Adipocyte (in vitro differentiated cells): ENCODE measurements at regions not wholly inside any gene's neighbourhood (a gene's known extent, or its start where the extent isn't known, plus 50 kb on each side); places are given as distances from the start of the nearest gene placed in this dataset.

Source experiments
- DNase-seq: peaks from one replicate; pipeline ENCODE4 v3.0.0-alpha.2; 2015; ENCODE audit warnings: low read depth
- H3K27me3 ChIP-seq: replicated peaks from 2 replicates; pipeline ENCODE4 v1.7.0; 2013; ENCODE audit warnings: mild to moderate bottlenecking, low read length, moderate library complexity; ENCODE audit not compliant: control insufficient read depth, insufficient read depth
- H3K36me3 ChIP-seq: 2 replicates; pipeline ENCODE4 v1.7.0; 2013; ENCODE audit warnings: low read length, mild to moderate bottlenecking, moderate library complexity; ENCODE audit not compliant: control insufficient read depth, insufficient read depth, severe bottlenecking
- H3K4me1 ChIP-seq: 2 replicates; pipeline ENCODE4 v1.7.0; 2013; ENCODE audit warnings: mild to moderate bottlenecking, low read length, moderate library complexity; ENCODE audit not compliant: control insufficient read depth, insufficient read depth
- H3K4me3 ChIP-seq: 2 replicates; pipeline ENCODE4 v1.7.0; 2013; ENCODE audit warnings: mild to moderate bottlenecking, low read length, moderate library complexity
- H3K9ac ChIP-seq: 2 replicates; pipeline ENCODE4 v1.7.0; 2013; ENCODE audit warnings: mild to moderate bottlenecking, low read length, moderate library complexity
- H3K9me3 ChIP-seq: 2 replicates; pipeline ENCODE4 v1.7.0; 2013; ENCODE audit warnings: mild to moderate bottlenecking, low read length, moderate library complexity; ENCODE audit not compliant: control insufficient read depth

GRCh38 chr10:128689667-128690066, 563.4 kb upstream of the MKI67 start:
- no peak overlapping the region for H3K9ac ChIP-seq
- no peaks in the 10 kb centered on the region for H3K4me1 ChIP-seq
- no peak for DNase-seq
- no peak overlapping the region for H3K4me3 ChIP-seq
- H3K36me3 ChIP-seq = no peaks in the 10 kb centered on the region
- H3K9me3 ChIP-seq = no peaks in the 10 kb centered on the region
- peaks cover 12% of the 10 kb centered on the region for H3K27me3 ChIP-seq

DNA sequence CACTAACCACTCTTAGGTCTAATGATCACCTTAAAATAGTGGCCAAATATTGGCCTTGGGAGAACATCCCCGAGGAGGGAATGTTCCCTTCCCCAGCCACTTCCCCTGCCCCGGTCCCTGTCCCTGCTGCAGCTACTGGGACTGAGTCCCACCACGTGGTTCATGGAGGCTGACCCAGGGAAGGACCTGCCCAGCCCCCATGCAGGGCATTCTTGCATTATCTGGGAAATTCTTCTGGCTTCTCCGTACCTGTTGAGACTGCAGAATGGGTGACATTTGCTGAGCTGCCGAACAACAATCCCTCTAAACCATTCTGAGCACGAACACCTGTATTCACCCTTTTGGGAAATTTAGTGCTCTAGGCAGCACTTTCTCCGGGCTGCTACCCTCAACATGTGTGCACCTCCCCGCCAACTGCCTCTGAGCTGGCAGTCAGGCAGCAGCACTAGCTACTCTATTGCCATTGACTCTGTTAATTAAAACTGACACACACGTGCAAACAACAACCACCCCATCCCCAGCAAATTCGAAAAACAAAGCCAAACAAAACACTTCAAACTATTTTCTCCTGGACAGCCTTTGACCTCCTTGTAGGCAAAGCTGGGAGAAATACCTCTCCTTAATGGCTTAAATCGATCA, 567.4 kb upstream of the MKI67 start:
- no peak overlapping the region for H3K4me3 ChIP-seq
- DNase-seq = no peak
- no peak overlapping the region for H3K9ac ChIP-seq

DNA sequence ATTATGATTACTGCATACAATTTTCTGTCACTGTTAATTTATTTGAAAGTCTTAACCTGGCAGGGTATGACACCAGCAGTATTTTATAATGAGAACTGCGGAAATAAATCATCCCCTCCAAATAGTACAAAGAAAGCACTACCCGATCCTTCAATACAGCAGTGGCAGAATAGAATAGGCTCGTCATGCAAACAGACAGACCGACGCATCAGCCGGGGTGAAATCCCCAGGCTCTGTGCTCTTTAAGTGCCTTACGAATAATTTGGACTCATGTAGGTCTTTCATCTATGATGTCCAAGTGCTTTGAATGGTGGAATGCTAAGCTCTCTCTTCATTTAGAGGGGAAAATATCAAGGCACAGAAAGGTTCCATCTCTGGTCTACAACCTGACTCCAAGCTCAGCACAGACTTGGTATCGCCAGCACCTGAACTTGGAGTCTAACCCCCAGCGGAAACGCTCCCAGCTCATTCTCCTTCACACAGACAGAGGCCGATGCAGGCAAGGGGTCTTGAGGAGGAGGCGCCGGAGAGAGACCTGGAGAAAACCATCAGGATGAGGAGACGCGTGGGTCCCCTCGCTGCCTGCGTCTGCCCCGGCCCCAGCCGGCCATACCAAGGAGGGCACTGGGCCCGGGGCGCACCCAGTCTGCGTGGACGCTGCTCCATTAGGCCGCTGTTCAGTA, 568.1 kb upstream of the MKI67 start:
- Histone ChIP-seq H3K4me1 (no peaks in the 10 kb centered on the region), H3K4me3 (no peak overlapping the region), H3K36me3 (no peaks in the 10 kb centered on the region), H3K9ac (no peak overlapping the region), H3K9me3 (no peaks in the 10 kb centered on the region), H3K27me3 (peaks cover 8% of the 10 kb centered on the region)
- no peak for DNase-seq

More for the DNA sequence above, 567.4 kb upstream of the MKI67 start:
- Histone ChIP-seq H3K27me3 (peaks cover 8% of the 10 kb centered on the region), H3K9me3 (no peaks in the 10 kb centered on the region), H3K4me1 (no peaks in the 10 kb centered on the region), H3K36me3 (no peaks in the 10 kb centered on the region)

DNA sequence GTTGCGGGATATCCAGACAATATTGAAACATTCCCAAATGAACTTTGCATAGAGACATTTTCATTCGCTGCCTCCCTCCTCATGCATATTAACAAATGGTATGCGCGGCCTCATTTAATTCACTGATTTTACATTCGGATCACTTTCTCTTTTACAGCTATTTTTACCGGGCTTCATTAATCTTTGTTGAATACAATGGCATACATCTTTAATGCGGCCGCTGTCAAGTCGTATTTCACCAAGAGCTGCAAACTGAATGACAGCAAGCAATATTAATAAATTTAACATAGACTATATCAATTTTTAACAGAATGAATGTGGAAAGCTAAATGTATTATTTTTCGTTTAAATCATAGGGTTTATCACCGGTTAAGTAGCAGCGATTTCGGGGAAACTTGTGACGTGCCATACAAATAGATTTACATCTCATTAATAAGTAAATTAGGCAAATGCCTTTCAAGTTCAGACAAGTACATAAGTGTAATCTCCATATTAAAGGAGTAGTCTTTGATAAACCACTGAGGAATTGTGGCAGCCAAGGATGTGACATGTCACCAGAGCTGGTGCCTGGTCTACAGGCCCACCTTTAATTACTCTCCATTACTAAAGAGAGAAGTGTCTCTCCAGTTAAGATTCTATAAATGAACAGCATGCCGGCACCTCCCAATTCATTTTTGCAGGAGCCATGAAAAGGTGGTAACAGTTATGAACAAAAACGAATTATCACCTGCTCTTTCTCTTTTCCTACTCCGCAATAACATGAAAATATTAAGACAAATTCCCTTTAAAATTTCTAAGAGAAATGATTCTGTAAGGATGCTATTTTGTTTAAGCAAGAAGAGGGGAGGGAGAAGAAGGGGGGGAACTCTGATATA, 568.9 kb upstream of the MKI67 start:
- no peak overlapping the region for H3K9ac ChIP-seq
- DNase-seq = no peak
- no peaks in the 10 kb centered on the region for H3K4me1 ChIP-seq
- peaks cover 8% of the 10 kb centered on the region for H3K27me3 ChIP-seq
- no peaks in the 10 kb centered on the region for H3K9me3 ChIP-seq
- H3K36me3 ChIP-seq = no peaks in the 10 kb centered on the region
- H3K4me3 ChIP-seq = no peak overlapping the region

GRCh38 chr10:128695931-128696330, 569.7 kb upstream of the MKI67 start:
- Histone ChIP-seq H3K4me3 (no peak overlapping the region), H3K9me3 (no peaks in the 10 kb centered on the region), H3K9ac (no peak overlapping the region), H3K27me3 (peaks cover 8% of the 10 kb centered on the region), H3K36me3 (no peaks in the 10 kb centered on the region), H3K4me1 (no peaks in the 10 kb centered on the region)
- DNase-seq = no peak

GRCh38 chr10:128697437-128697836, 571.2 kb upstream of the MKI67 start:
- DNase-seq = no peak
- H3K4me3 ChIP-seq = no peak overlapping the region
- no peaks in the 10 kb centered on the region for H3K36me3 ChIP-seq
- no peak overlapping the region for H3K9ac ChIP-seq
- no peaks in the 10 kb centered on the region for H3K4me1 ChIP-seq
- peaks cover 4% of the 10 kb centered on the region for H3K27me3 ChIP-seq
- no peaks in the 10 kb centered on the region for H3K9me3 ChIP-seq

DNA sequence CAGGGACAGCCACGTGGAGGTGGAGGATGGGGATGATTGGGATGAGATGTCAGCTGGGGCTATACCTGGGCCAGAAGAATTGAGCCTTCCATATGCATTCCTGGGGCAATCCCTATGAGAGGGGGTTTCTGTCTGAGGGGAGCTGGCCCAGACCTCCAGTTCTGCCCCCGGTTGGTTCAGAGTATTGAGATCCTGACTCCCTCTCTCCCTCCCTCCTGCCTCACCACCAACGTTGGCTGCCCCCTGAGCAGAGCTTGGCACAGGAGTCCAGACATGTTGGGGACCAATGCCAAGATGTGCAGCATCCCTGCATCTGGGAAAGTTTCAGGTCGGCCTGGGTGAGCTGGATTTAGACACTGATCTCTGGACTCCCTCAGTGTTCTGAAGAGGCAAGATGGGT, 575.2 kb upstream of the MKI67 start:
- H3K9ac ChIP-seq = no peak overlapping the region
- H3K4me3 ChIP-seq = no peak overlapping the region
- H3K4me1 ChIP-seq = no peaks in the 10 kb centered on the region
- H3K9me3 ChIP-seq = no peaks in the 10 kb centered on the region
- DNase-seq = no peak
- no peaks in the 10 kb centered on the region for H3K27me3 ChIP-seq
- no peaks in the 10 kb centered on the region for H3K36me3 ChIP-seq

- H3K4me3 ChIP-seq = no peak overlapping the region
- no peaks in the 10 kb centered on the region for H3K4me1 ChIP-seq
- no peaks in the 10 kb centered on the region for H3K9me3 ChIP-seq
- H3K9ac ChIP-seq = no peak overlapping the region
- H3K36me3 ChIP-seq = no peaks in the 10 kb centered on the region
- no peaks in the 10 kb centered on the region for H3K27me3 ChIP-seq
- DNase-seq = no peak
These were observed 575.6 kb upstream of the MKI67 start for GRCh38 chr10:128701837-128702236.

GRCh38 chr10:128704716-128705115, 578.5 kb upstream of the MKI67 start:
- Histone ChIP-seq H3K4me1 (no peaks in the 10 kb centered on the region), H3K4me3 (no peak overlapping the region), H3K9me3 (no peaks in the 10 kb centered on the region), H3K9ac (no peak overlapping the region), H3K36me3 (no peaks in the 10 kb centered on the region), H3K27me3 (no peaks in the 10 kb centered on the region)
- no peak for DNase-seq

DNA sequence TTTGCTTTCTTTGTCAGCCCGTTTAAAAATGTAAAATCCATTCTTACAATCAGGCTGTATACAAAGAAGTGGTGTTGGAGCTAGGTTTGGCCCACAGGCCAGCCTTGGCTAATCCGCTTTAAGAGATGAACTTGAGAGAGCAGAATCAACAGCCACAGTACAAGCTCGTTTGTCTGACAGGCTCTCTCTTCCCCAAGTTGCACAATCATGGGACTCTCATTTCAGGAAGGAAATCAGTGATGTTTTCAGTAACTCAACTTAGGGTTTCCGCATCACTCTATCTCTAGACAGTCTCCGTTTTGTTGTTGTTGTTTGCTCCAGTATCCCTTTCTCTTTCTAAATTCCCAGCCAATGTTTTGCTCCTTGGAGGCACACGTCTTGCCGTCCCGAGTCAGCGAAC, 582.0 kb upstream of the MKI67 start:
- H3K27me3 ChIP-seq = no peaks in the 10 kb centered on the region
- H3K36me3 ChIP-seq = no peaks in the 10 kb centered on the region
- H3K9me3 ChIP-seq = no peaks in the 10 kb centered on the region
- DNase-seq = no peak
- H3K9ac ChIP-seq = no peak overlapping the region
- H3K4me1 ChIP-seq = no peaks in the 10 kb centered on the region
- no peak overlapping the region for H3K4me3 ChIP-seq

DNA sequence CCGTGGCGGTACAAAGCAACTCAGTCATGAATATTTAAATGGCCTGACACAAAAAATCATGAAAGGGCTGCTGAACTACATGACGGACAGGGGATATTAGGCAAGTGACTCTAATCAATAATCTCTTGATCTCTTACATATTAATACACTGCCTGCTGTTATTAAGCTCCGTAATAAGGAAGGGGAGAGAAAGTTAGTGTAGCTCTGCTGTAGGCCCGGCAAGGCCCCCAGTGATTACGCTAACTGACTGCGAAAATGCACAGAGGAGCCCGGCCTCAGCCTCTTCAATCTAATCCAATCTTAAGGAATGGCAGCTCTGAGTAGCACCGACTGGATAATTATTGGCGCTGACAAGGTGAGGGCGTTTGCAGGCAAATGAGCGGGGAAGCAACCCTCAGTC, 583.5 kb upstream of the MKI67 start:
- no peak for DNase-seq
- H3K27me3 ChIP-seq = peaks cover 3% of the 10 kb centered on the region
- no peaks in the 10 kb centered on the region for H3K4me1 ChIP-seq
- H3K9ac ChIP-seq = no peak overlapping the region
- no peaks in the 10 kb centered on the region for H3K36me3 ChIP-seq
- H3K4me3 ChIP-seq = no peak overlapping the region
- H3K9me3 ChIP-seq = no peaks in the 10 kb centered on the region
